GM23248 (cell line): ENCODE measurements at regions not wholly inside any gene's neighbourhood (a gene's known extent, or its start where the extent isn't known, plus 50 kb on each side); places are given as distances from the start of the nearest gene placed in this dataset.

Experiments
- DNase-seq: peaks from one replicate; pipeline ENCODE4 v3.0.0-alpha.2; 2015
- H2AFZ ChIP-seq: fragments of 200-600 bp; sonication (generic); 2 replicates; pipeline ENCODE4 v1.6.1; 2016; ENCODE audit warnings: antibody characterized with exemption
- H3F3A ChIP-seq: fragments of 200-600 bp; sonication (generic); 2 replicates; pipeline ENCODE4 v1.6.1; 2016; ENCODE audit warnings: mild to moderate bottlenecking, antibody characterized with exemption, mixed run types; ENCODE audit not compliant: insufficient read depth
- H3K27ac ChIP-seq: fragments of 200-600 bp; sonication (generic); 2 replicates; pipeline ENCODE4 v1.5.1; 2016; ENCODE audit warnings: mild to moderate bottlenecking
- H3K27me3 ChIP-seq: fragments of 200-600 bp; sonication (generic); replicated peaks from 2 replicates; pipeline ENCODE4 v1.6.1; 2016; ENCODE audit warnings: mild to moderate bottlenecking; ENCODE audit not compliant: insufficient read depth
- H3K36me3 ChIP-seq: fragments of 200-600 bp; sonication (generic); 2 replicates; pipeline ENCODE4 v1.6.1; 2016; ENCODE audit warnings: low read depth, mild to moderate bottlenecking
- H3K4me1 ChIP-seq: fragments of 200-600 bp; sonication (generic); 2 replicates; pipeline ENCODE4 v1.6.1; 2016; ENCODE audit warnings: mild to moderate bottlenecking; ENCODE audit not compliant: insufficient read depth
- H3K4me2 ChIP-seq: fragments of 200-600 bp; sonication (generic); one replicate; pipeline ENCODE4 v1.6.1; 2016; ENCODE audit warnings: mild to moderate bottlenecking; ENCODE audit not compliant: unreplicated experiment
- H3K4me3 ChIP-seq: fragments of 200-600 bp; sonication (generic); 2 replicates; pipeline ENCODE4 v1.5.1; 2016; ENCODE audit warnings: mild to moderate bottlenecking
- H3K79me2 ChIP-seq: fragments of 200-600 bp; sonication (generic); 2 replicates; pipeline ENCODE4 v1.6.1; 2016; ENCODE audit warnings: mild to moderate bottlenecking; ENCODE audit not compliant: insufficient read depth
- H3K9ac ChIP-seq: fragments of 200-600 bp; sonication (generic); 2 replicates; pipeline ENCODE4 v1.6.1; 2016; ENCODE audit warnings: mild to moderate bottlenecking
- H3K9me2 ChIP-seq: fragments of 200-600 bp; sonication (generic); 2 replicates; pipeline ENCODE4 v1.6.1; 2016; ENCODE audit warnings: mixed run types, mild to moderate bottlenecking, moderate library complexity; ENCODE audit not compliant: insufficient read depth
- H3K9me3 ChIP-seq: fragments of 200-600 bp; sonication (generic); one replicate; pipeline ENCODE4 v1.6.1; 2017; ENCODE audit warnings: low read depth
- H4K20me1 ChIP-seq: fragments of 200-600 bp; sonication (generic); 2 replicates; pipeline ENCODE4 v1.6.0; 2016; ENCODE audit not compliant: insufficient read depth
- EZH2 ChIP-seq: fragments of 200-600 bp; sonication (generic); IDR thresholded peaks from 2 replicates; pipeline ENCODE4 v1.6.1; 2018; ENCODE audit warnings: antibody characterized with exemption, mild to moderate bottlenecking; ENCODE audit not compliant: insufficient read depth, poor library complexity, severe bottlenecking
- EZH2phosphoT487 ChIP-seq: fragments of 200-600 bp; sonication (generic); IDR thresholded peaks from 2 replicates; pipeline ENCODE4 v1.6.1; 2018; ENCODE audit warnings: antibody characterized with exemption, moderate library complexity, mild to moderate bottlenecking, low read depth; ENCODE audit not compliant: insufficient read depth
- WGBS, 2 experiments: methylation state at CpG; one replicate each; pipeline ENCODE4 v1.1.6; 2015 to 2017; ENCODE audit warnings: low lambda C conversion rate in 2 of 2, low coverage in 1 of 2; ENCODE audit errors: missing lambda C conversion rate in 2 of 2; 5-methylcytosine and 5-hydroxymethylcytosine counted together
- in situ Hi-C: fragments of 300-500 bp; cut with MboI; formaldehyde crosslinking; loops from 2 replicates; pipeline ENCODE4 v1.15.0; 2020

DNA sequence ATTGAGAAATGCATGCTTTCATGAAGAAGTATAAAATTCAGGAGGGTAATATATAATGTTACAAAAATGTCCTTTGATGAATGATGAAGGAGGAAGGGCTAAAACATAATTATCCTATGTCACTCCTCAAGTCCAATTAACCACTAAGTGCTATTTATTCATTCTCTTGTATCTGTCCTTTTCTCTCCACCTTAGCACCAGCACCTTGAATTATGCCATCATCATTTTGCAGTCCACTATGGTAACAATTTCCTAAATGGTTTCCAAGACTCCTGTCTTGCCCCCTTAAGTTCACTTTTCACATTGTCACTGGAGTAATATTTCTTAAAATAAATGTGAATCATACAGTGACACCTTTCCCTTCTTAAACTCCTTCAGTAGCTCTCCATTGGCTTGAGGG, 756.3 kb downstream of the STPG2 start:
- H3K4me1 ChIP-seq = no peaks in the 10 kb centered on the region
- H3K4me2 ChIP-seq = no peak overlapping the region
- in situ Hi-C loops = no loop called here
- H3K9ac ChIP-seq = no peak overlapping the region
- no peaks in the 10 kb centered on the region for H3K79me2 ChIP-seq
- no peaks in the 10 kb centered on the region for H3K9me3 ChIP-seq
- no peaks in the 10 kb centered on the region for H3K36me3 ChIP-seq
- H2AFZ ChIP-seq = no peak overlapping the region
- no peak overlapping the region for H3K4me3 ChIP-seq
- no peak for DNase-seq
- H4K20me1 ChIP-seq = no peaks in the 10 kb centered on the region
- no peaks in the 10 kb centered on the region for H3K9me2 ChIP-seq
- H3F3A ChIP-seq = no peaks in the 10 kb centered on the region
- TF ChIP-seq EZH2 (no peak), EZH2phosphoT487 (no peak)
- no peaks in the 10 kb centered on the region for H3K27me3 ChIP-seq
- H3K27ac ChIP-seq = no peak overlapping the region

DNA sequence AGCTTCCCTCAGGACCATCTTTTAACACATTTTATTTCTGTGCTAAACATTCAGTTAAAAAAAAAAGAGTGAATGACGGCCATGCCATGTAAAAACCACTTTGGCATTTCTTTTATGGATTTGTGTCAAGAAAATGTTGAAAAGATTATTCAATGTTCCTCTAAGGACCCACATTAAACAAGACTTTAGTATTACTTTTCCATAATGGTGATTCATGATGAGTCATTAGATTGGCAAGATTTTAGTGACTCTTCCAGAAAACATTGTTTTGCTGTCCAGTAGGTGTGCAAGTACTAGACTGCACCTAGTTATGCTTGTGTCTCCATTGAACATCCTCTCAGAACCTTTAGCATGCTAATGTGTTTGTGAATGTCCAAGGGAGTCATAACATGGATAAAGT, 748.6 kb downstream of the STPG2 start:
- TF ChIP-seq EZH2phosphoT487 = no peak
- no peak for TF ChIP-seq EZH2
- Histone ChIP-seq H3K27me3 (no peaks in the 10 kb centered on the region), H3K9ac (no peak overlapping the region), H3K9me3 (no peaks in the 10 kb centered on the region), H3K4me1 (no peaks in the 10 kb centered on the region), H3K4me3 (no peak overlapping the region), H3K4me2 (no peak overlapping the region), H3K27ac (no peak overlapping the region), H2AFZ (no peak overlapping the region), H3K9me2 (no peaks in the 10 kb centered on the region), H3K79me2 (no peaks in the 10 kb centered on the region), H3F3A (no peaks in the 10 kb centered on the region), H3K36me3 (no peaks in the 10 kb centered on the region), H4K20me1 (no peaks in the 10 kb centered on the region)
- in situ Hi-C loops = no loop called here
- DNase-seq = no peak
- WGBS, 2 experiments = 2 to 4% methylated on average over 1 of the region's 1 CpG

DNA sequence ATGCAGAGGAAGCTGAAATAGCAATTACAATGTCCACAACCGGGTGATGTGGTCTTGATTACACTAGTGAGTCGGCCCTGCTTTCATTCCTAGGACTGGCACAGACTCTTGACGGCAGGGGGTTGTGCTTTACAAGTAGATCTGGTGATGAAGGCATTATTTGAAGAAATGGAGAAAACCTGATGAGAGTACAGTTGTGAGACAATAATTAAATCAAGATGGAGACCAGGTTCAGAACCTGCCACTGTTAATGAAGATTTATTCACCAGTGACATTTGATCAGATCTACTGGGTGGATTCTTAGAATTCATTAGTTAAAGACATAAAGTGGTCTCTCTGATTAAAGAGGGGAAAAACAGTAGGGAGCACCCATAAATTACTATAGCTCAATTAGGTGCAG, 747.2 kb downstream of the STPG2 start:
- H2AFZ ChIP-seq = no peak overlapping the region
- H3K4me2 ChIP-seq = no peak overlapping the region
- WGBS, 2 experiments = 0 to 2% methylated on average over 3 of the region's 3 CpGs
- H3K4me3 ChIP-seq = no peak overlapping the region
- H3K9me3 ChIP-seq = no peaks in the 10 kb centered on the region
- no peaks in the 10 kb centered on the region for H3K9me2 ChIP-seq
- DNase-seq = no peak
- no peaks in the 10 kb centered on the region for H3K36me3 ChIP-seq
- H3K27ac ChIP-seq = no peak overlapping the region
- H4K20me1 ChIP-seq = no peaks in the 10 kb centered on the region
- no peaks in the 10 kb centered on the region for H3K79me2 ChIP-seq
- in situ Hi-C loops = no loop called here
- H3F3A ChIP-seq = no peaks in the 10 kb centered on the region
- no peaks in the 10 kb centered on the region for H3K4me1 ChIP-seq
- H3K27me3 ChIP-seq = no peaks in the 10 kb centered on the region
- TF ChIP-seq EZH2 (no peak), EZH2phosphoT487 (no peak)
- no peak overlapping the region for H3K9ac ChIP-seq

DNA sequence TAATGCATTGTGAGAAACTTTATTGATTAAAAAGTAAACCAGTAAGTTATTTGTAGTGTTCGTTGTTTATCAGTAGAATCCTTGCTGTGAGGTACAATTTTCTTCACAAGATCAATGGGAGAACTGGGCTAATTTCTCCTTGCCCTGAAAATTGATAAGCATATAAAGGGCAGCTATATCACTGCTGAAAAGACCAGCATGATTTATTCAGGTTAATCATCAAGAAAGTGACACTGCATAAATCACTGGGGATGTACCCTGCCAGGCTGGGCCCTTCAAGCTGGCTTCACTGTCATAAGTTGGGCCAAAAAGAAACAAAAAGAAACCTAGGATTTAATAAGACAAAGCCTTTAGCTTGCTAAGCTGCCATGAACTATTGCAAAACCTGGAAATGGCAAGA, 746.7 kb downstream of the STPG2 start:
- Histone ChIP-seq H2AFZ (no peak overlapping the region), H4K20me1 (no peaks in the 10 kb centered on the region), H3K27me3 (no peaks in the 10 kb centered on the region), H3K36me3 (no peaks in the 10 kb centered on the region), H3K4me3 (no peak overlapping the region), H3K9ac (no peak overlapping the region), H3K4me1 (no peaks in the 10 kb centered on the region), H3K27ac (no peak overlapping the region), H3F3A (no peaks in the 10 kb centered on the region), H3K4me2 (no peak overlapping the region), H3K9me3 (no peaks in the 10 kb centered on the region), H3K9me2 (no peaks in the 10 kb centered on the region), H3K79me2 (no peaks in the 10 kb centered on the region)
- TF ChIP-seq EZH2 (no peak), EZH2phosphoT487 (no peak)
- DNase-seq = no peak
- in situ Hi-C loops = no loop called here
- 0% methylated on average over 1 of the region's 1 CpG for WGBS, 2 experiments

DNA sequence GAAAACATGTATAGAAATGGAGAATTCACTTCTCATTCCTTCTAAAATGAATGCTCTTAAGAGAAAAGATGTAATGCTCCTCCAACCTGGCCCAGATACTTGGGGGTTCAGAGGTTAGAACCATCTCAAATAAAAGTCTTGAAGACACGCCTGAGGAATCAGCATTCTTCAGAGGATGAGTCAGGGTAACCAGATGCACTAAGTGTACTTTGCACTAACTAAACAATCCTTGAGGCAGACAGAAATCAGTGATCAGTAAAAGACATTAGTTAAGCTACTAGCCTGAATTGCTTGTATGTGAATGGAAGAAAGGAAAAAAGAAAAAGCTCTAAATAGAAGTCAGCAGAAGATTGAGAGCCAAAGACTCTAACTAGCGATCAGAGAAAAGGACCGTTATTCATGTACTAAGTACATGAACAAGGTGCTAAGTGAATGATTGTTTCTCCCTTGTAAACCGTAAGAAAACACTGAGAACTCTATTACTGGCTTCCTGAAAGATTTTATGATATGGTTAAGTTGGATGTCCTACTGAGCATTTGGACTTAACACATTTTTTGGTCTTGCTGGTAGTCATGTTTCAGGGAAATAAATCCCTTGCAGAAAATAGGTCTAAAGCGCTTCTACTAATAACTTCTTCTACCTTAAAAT, 738.3 kb downstream of the STPG2 start:
- WGBS, 2 experiments = 17 to 21% methylated on average over 5 of the region's 5 CpGs
- Histone ChIP-seq H4K20me1 (no peaks in the 10 kb centered on the region), H3K4me3 (no peak overlapping the region), H3K9me3 (no peaks in the 10 kb centered on the region), H3K4me2 (no peak overlapping the region), H3K9me2 (no peaks in the 10 kb centered on the region), H3K27me3 (no peaks in the 10 kb centered on the region), H3K4me1 (no peaks in the 10 kb centered on the region), H2AFZ (no peak overlapping the region), H3K27ac (no peak overlapping the region), H3F3A (no peaks in the 10 kb centered on the region), H3K36me3 (no peaks in the 10 kb centered on the region), H3K79me2 (no peaks in the 10 kb centered on the region), H3K9ac (no peak overlapping the region)
- no peak for DNase-seq
- in situ Hi-C loops = no loop called here
- TF ChIP-seq EZH2phosphoT487 (no peak), EZH2 (no peak)
